ENCODE measurements at regions not wholly inside any gene's neighbourhood (a gene's known extent, or its start where the extent isn't known, plus 50 kb on each side); places are given as distances from the start of the nearest gene placed in this dataset.

GRCh38 chr20:22977047-22977785, 57.9 kb upstream of the SSTR4 start:
- in situ Hi-C loops (cut with MboI; ENCODE audit: low pct_unique_long_range_greater_than_20kb, low sequenced_read_pairs, unreplicated experiment): no loop called here
- TF ChIP-seq, protein P1, sequence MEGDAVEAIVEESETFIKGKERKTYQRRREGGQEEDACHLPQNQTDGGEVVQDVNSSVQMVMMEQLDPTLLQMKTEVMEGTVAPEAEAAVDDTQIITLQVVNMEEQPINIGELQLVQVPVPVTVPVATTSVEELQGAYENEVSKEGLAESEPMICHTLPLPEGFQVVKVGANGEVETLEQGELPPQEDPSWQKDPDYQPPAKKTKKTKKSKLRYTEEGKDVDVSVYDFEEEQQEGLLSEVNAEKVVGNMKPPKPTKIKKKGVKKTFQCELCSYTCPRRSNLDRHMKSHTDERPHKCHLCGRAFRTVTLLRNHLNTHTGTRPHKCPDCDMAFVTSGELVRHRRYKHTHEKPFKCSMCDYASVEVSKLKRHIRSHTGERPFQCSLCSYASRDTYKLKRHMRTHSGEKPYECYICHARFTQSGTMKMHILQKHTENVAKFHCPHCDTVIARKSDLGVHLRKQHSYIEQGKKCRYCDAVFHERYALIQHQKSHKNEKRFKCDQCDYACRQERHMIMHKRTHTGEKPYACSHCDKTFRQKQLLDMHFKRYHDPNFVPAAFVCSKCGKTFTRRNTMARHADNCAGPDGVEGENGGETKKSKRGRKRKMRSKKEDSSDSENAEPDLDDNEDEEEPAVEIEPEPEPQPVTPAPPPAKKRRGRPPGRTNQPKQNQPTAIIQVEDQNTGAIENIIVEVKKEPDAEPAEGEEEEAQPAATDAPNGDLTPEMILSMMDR (IDR thresholded peaks at IDR 0.05; ENCODE audit: extremely low read depth, insufficient read depth, missing control alignments): no peak
- DNase-seq (ENCODE audit: low spot score): no peak

DNA sequence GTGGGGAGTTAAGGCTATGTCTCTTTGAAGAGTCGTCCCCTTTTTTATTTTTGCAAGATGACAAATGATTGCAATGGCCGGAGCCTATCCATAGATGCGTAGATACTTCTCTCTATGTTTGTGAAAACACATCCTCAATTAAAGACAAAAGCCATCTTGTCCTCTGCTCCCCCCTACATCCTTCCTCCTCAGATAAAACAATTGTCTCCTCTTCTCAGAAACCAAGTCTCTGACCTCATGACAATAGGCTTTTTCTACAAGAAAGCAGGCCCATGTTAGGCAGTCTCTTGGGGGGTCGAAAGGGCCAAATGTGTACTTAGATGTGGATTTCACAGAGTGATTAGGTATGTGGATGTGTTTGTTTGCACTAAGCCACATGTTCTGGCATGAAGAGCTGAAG, 51.1 kb upstream of the SSTR4 start:
- no peak for DNase-seq (ENCODE audit: low spot score)
- TF ChIP-seq, protein P1 (IDR thresholded peaks at IDR 0.05; ENCODE audit: extremely low read depth, insufficient read depth, missing control alignments): no peak
- in situ Hi-C loops (cut with MboI; ENCODE audit: low pct_unique_long_range_greater_than_20kb, low sequenced_read_pairs, unreplicated experiment): no loop called here

DNA sequence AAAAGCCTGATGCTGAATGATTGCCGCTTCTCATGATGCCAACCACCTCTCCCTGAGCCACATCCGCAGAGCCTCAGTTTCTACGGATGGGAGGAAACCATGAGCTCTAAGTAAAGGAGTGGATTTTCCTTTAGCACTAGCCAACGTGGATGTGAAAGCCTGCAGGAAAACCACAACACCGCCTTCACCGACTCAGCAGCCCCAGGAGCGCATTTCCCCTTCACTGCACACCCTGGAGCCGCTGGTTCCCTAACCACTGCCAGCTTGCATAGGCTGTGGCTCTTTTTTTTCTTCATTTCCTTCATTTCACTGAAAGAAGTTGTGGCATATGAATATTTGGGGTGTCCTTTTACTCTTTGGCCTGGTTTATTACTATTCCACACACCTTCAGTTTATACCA, 50.5 kb upstream of the SSTR4 start:
- no peak for DNase-seq (ENCODE audit: low spot score)

GRCh38 chr20:22985239-22985778, 49.8 kb upstream of the SSTR4 start:
- TF ChIP-seq, protein P1 (IDR thresholded peaks at IDR 0.05; ENCODE audit: extremely low read depth, insufficient read depth, missing control alignments): no peak
- in situ Hi-C loops (cut with MboI; ENCODE audit: low pct_unique_long_range_greater_than_20kb, low sequenced_read_pairs, unreplicated experiment): no loop called here
- DNase-seq (ENCODE audit: low spot score): no peak

More for the DNA sequence above, 50.5 kb upstream of the SSTR4 start:
- in situ Hi-C loops (cut with MboI; ENCODE audit: low pct_unique_long_range_greater_than_20kb, low sequenced_read_pairs, unreplicated experiment): no loop called here
- TF ChIP-seq, protein P1 (IDR thresholded peaks at IDR 0.05; ENCODE audit: extremely low read depth, insufficient read depth, missing control alignments): no peak

All from GM13977 (cell line).